ENCODE measurements at regions not wholly inside any gene's neighbourhood (a gene's known extent, or its start where the extent isn't known, plus 50 kb on each side); places are given as distances from the start of the nearest gene placed in this dataset.

GRCh38 chr1:63200676-63201075 is 121.7 kb upstream of the FOXD3 start:
- TF ChIP-seq POLR2A (IDR thresholded peaks at IDR 0.05) (no peak), CTCF (IDR thresholded peaks at IDR 0.05) (no peak)

All from transverse colon (tissue), 3 donors.